PC-3 (cell line): ENCODE measurements at regions not wholly inside any gene's neighbourhood (a gene's known extent, or its start where the extent isn't known, plus 50 kb on each side); places are given as distances from the start of the nearest gene placed in this dataset.

Source experiments
- ATAC-seq: fragments of 200-7000 bp; cut with Tn5 transposase; 2 replicates; pipeline ENCODE4 v1.9.1; 2020; ENCODE audit warnings: mild to moderate bottlenecking, moderate library complexity
- BruUV-seq: library from RNA; stranded (reverse); fragments of 400-500 nt; replicated peaks from 2 replicates; lab custom pipeline; 2021; lab: Mats Ljungman, UMichigan
- CTCF ChIA-PET: fragments of 300-600 bp; sonication (Branson Sonifier 250); formaldehyde crosslinking; loops from one replicate; lab custom pipeline; 2022; ENCODE audit warnings: antibody characterized with exemption; lab: Charles Lee
- POLR2A ChIA-PET: fragments of 300-600 bp; sonication (Branson Sonifier 250); formaldehyde crosslinking; loops from one replicate; lab custom pipeline; 2022; ENCODE audit warnings: antibody characterized with exemption; ENCODE audit not compliant: unreplicated experiment; lab: Charles Lee
- DNase-seq: peaks from one replicate; pipeline ENCODE4 v3.0.0-alpha.2; 2015
- H2AFZ ChIP-seq: fragments of 300-600 bp; sonication (generic); 2 replicates; pipeline ENCODE4 v1.6.0; 2016; ENCODE audit warnings: antibody characterized with exemption, low read length
- H3F3A ChIP-seq: fragments of 300-600 bp; sonication (generic); one replicate; pipeline ENCODE4 v1.6.0; 2017; ENCODE audit warnings: antibody characterized with exemption, low read length, control low read depth, mild to moderate bottlenecking; ENCODE audit not compliant: unreplicated experiment
- H3K27ac ChIP-seq: fragments of 300-600 bp; sonication (generic); 2 replicates; pipeline ENCODE4 v1.5.1; 2016; ENCODE audit warnings: mild to moderate bottlenecking, low read length
- H3K27me3 ChIP-seq: fragments of 300-600 bp; sonication (generic); 2 replicates; pipeline ENCODE4 v1.6.1; 2016; ENCODE audit warnings: low read length, mixed read lengths
- H3K36me3 ChIP-seq: fragments of 300-600 bp; sonication (generic); 2 replicates; pipeline ENCODE4 v1.6.1; 2016; ENCODE audit warnings: low read depth, mixed run types, low read length, mixed read lengths
- H3K4me1 ChIP-seq: fragments of 300-600 bp; sonication (generic); 2 replicates; pipeline ENCODE4 v1.5.1; 2016; ENCODE audit warnings: low read length; ENCODE audit not compliant: insufficient read depth
- H3K4me2 ChIP-seq: fragments of 300-600 bp; sonication (generic); 2 replicates; pipeline ENCODE4 v1.6.0; 2016; ENCODE audit warnings: low read length
- H3K4me3 ChIP-seq: fragments of 300-600 bp; sonication (generic); 2 replicates; pipeline ENCODE4 v1.5.1; 2016; ENCODE audit warnings: mild to moderate bottlenecking, low read length, mixed read lengths
- H3K79me2 ChIP-seq: fragments of 300-600 bp; sonication (generic); 2 replicates; pipeline ENCODE4 v1.6.1; 2017; ENCODE audit warnings: low read length, mixed read lengths
- H3K9ac ChIP-seq: fragments of 300-600 bp; sonication (generic); 2 replicates; pipeline ENCODE4 v1.6.0; 2016; ENCODE audit warnings: mild to moderate bottlenecking, low read length
- H3K9me2 ChIP-seq: fragments of 300-600 bp; sonication (generic); replicated peaks from 2 replicates; pipeline ENCODE4 v1.6.1; 2016; ENCODE audit warnings: mixed run types, low read length, mixed read lengths
- H3K9me3 ChIP-seq: fragments of 300-600 bp; sonication (generic); 2 replicates; pipeline ENCODE4 v1.6.1; 2016; ENCODE audit warnings: low read length, mixed read lengths
- H4K20me1 ChIP-seq: fragments of 300-600 bp; sonication (generic); 2 replicates; pipeline ENCODE4 v1.6.1; 2016; ENCODE audit warnings: low read length, mixed read lengths
- CTCF ChIP-seq: fragments of 300-600 bp; sonication (generic); conservative IDR thresholded peaks from 2 replicates; pipeline ENCODE4 v1.5.1; 2017; ENCODE audit warnings: antibody characterized with exemption, low read depth, mild to moderate bottlenecking, low read length
- EZH2 ChIP-seq: fragments of 300-600 bp; sonication (generic); IDR thresholded peaks from one replicate; pipeline ENCODE4 v1.6.1; 2017; ENCODE audit warnings: antibody characterized with exemption, mild to moderate bottlenecking, low read length; ENCODE audit not compliant: unreplicated experiment
- EZH2phosphoT487 ChIP-seq: fragments of 300-600 bp; sonication (generic); IDR thresholded peaks from 2 replicates; pipeline ENCODE4 v1.6.1; 2018; ENCODE audit warnings: mild to moderate bottlenecking, antibody characterized with exemption, low read length, borderline replicate concordance
- intact Hi-C: fragments of 100-400 bp; cut with micrococcal nuclease; formaldehyde crosslinking; loops from 2 replicates; pipeline ENCODE4 v1.9.0; 2023

GRCh38 chr11:116117331-116118137 is 613.3 kb upstream of the CADM1 start:
- H3K9ac ChIP-seq = no peak overlapping the region
- ChIA-PET POLR2A (no interaction called here), CTCF (no interaction called here)
- DNase-seq = no peak
- no peaks in the 10 kb centered on the region for H3K79me2 ChIP-seq
- intact Hi-C loops = no loop called here
- H3K4me2 ChIP-seq = no peak overlapping the region
- H3F3A ChIP-seq = no peaks in the 10 kb centered on the region
- no peaks in the 10 kb centered on the region for H3K36me3 ChIP-seq
- no peaks in the 10 kb centered on the region for H4K20me1 ChIP-seq
- H3K9me3 ChIP-seq = peaks cover 7% of the 10 kb centered on the region; the same call in 1 of the 2 replicates
- H3K9me2 ChIP-seq = no peaks in the 10 kb centered on the region
- no peak overlapping the region for H3K27ac ChIP-seq
- no peaks in the 10 kb centered on the region for H3K4me1 ChIP-seq
- BruUV-seq = no TSS peak
- no peak overlapping the region for H3K4me3 ChIP-seq
- H3K27me3 ChIP-seq = no peaks in the 10 kb centered on the region
- ATAC-seq = no peak
- H2AFZ ChIP-seq = no peak overlapping the region
- TF ChIP-seq EZH2phosphoT487 (no peak), EZH2 (no peak), CTCF (no peak)

- no peak for DNase-seq
- H3F3A ChIP-seq = no peaks in the 10 kb centered on the region
- no peaks in the 10 kb centered on the region for H3K27me3 ChIP-seq
- H3K36me3 ChIP-seq = no peaks in the 10 kb centered on the region
- no peak for ATAC-seq
- H3K9me2 ChIP-seq = no peaks in the 10 kb centered on the region
- ChIA-PET POLR2A (no interaction called here), CTCF (no interaction called here)
- H4K20me1 ChIP-seq = no peaks in the 10 kb centered on the region
- no peak overlapping the region for H3K27ac ChIP-seq
- H3K9me3 ChIP-seq = peaks cover 7% of the 10 kb centered on the region; the same call in 1 of the 2 replicates
- H3K4me3 ChIP-seq = no peak overlapping the region
- TF ChIP-seq EZH2 = no peak
- no peak for TF ChIP-seq EZH2phosphoT487
- TF ChIP-seq CTCF = no peak
- no peaks in the 10 kb centered on the region for H3K4me1 ChIP-seq
- BruUV-seq = no TSS peak
- no peaks in the 10 kb centered on the region for H3K79me2 ChIP-seq
- H3K9ac ChIP-seq = no peak overlapping the region
- intact Hi-C loops = no loop called here
- no peak overlapping the region for H3K4me2 ChIP-seq
- H2AFZ ChIP-seq = no peak overlapping the region
Measured at GRCh38 chr11:116115801-116116200, 611.6 kb upstream of the CADM1 start.

- Histone ChIP-seq H3K9ac (no peak overlapping the region), H3K9me3 (peaks cover 7% of the 10 kb centered on the region; the same call in 1 of the 2 replicates), H3K4me2 (no peak overlapping the region), H3K9me2 (no peaks in the 10 kb centered on the region), H3K79me2 (no peaks in the 10 kb centered on the region), H3K27ac (no peak overlapping the region), H4K20me1 (no peaks in the 10 kb centered on the region), H3K4me1 (no peaks in the 10 kb centered on the region), H3F3A (no peaks in the 10 kb centered on the region), H2AFZ (no peak overlapping the region), H3K27me3 (no peaks in the 10 kb centered on the region), H3K4me3 (no peak overlapping the region), H3K36me3 (no peaks in the 10 kb centered on the region)
- CTCF ChIA-PET = no interaction called here
- intact Hi-C loops = no loop called here
- POLR2A ChIA-PET = no interaction called here
- no TSS peak for BruUV-seq
- DNase-seq (no peak), ATAC-seq (no peak)
- TF ChIP-seq EZH2phosphoT487 = no peak
- TF ChIP-seq EZH2 = no peak
- TF ChIP-seq CTCF = no peak
Measured at GRCh38 chr11:116114198-116114651, 610.0 kb upstream of the CADM1 start.
